A549 (cell line): ENCODE measurements at regions not wholly inside any gene's neighbourhood (a gene's known extent, or its start where the extent isn't known, plus 50 kb on each side); places are given as distances from the start of the nearest gene placed in this dataset.

Source experiments
- ATAC-seq, 2 experiments: fragments of 200-7000 bp in 1 of 2; fragments of >200 bp in 1 of 2; cut with Nextera tagmentation in 1 of 2; cut with Tn5 transposase in 1 of 2; 3 replicates each; pipeline versions ENCODE4 v1.8.0 to v1.9.1; 2018 to 2020; ENCODE audit warnings: mild to moderate bottlenecking in 1 of 2, moderate library complexity in 1 of 2
- CTCF ChIA-PET: fragments of 300-600 bp; sonication (Branson Sonifier 250); formaldehyde crosslinking; extraction: SDS; loops from one replicate; lab custom pipeline; 2021; ENCODE audit warnings: antibody characterized with exemption, inconsistent platforms; lab: Yijun Ruan, JAX
- POLR2A ChIA-PET: fragments of 350-600 bp; formaldehyde crosslinking; extraction: SDS; loops from one replicate; lab custom pipeline; 2021; ENCODE audit warnings: antibody characterized with exemption, inconsistent platforms; lab: Yijun Ruan, JAX
- DNase-seq, 2 experiments: peaks; one replicate each; pipeline versions ENCODE4 v3.0.0 to v3.0.0-alpha.2; 2011 to 2016; ENCODE audit warnings: low read depth in 1 of 2, low spot score in 1 of 2
- FAIRE-seq: peaks from 2 replicates; lab custom pipeline; 2011; peaks lifted over from hg19 to GRCh38; lab: Jason Lieb, UNC
- H3K27ac ChIP-seq, 2 experiments: fragments of >200 bp; sonication (Bioruptor Twin); formaldehyde crosslinking; 3 replicates each; pipeline ENCODE4 v1.5.1; 2016 to 2017
- H3K4me1 ChIP-seq: fragments of >200 bp; sonication (Bioruptor Twin); formaldehyde crosslinking; 3 replicates; pipeline ENCODE4 v1.6.1; 2016
- H3K4me2 ChIP-seq: fragments of >200 bp; sonication (Bioruptor Twin); formaldehyde crosslinking; 3 replicates; pipeline ENCODE4 v1.6.1; 2016
- H3K4me3 ChIP-seq: fragments of >200 bp; sonication (Bioruptor Twin); formaldehyde crosslinking; 3 replicates; pipeline ENCODE4 v1.5.1; 2016
- H3K9me3 ChIP-seq: fragments of >200 bp; sonication (Bioruptor Twin); formaldehyde crosslinking; 3 replicates; pipeline ENCODE4 v1.6.1; 2016
- CBX2 ChIP-seq: fragments of 200-600 bp; sonication (generic); IDR thresholded peaks from 2 replicates; pipeline ENCODE4 v1.6.1; 2016; ENCODE audit warnings: low read depth, mild to moderate bottlenecking, borderline replicate concordance
- CEBPB ChIP-seq, 2 experiments: fragments of >200 bp in 1 of 2; sonication (Bioruptor Twin) in 1 of 2; formaldehyde crosslinking in 1 of 2; IDR thresholded peaks; 2 replicates each; pipeline ENCODE4 v1.6.1; 2012 to 2016
- FOXS1 ChIP-seq: fragments of 250-450 bp; sonication (Bioruptor Pico); IDR thresholded peaks from 2 replicates; pipeline ENCODE4 v1.5.0; 2020; ENCODE audit warnings: mild to moderate bottlenecking, moderate library complexity
- HEYL ChIP-seq: fragments of 250-450 bp; sonication (Bioruptor Pico); IDR thresholded peaks from 2 replicates; pipeline ENCODE4 v1.8.0; 2021; ENCODE audit warnings: mild to moderate bottlenecking, moderate library complexity
- HOXA7 ChIP-seq: fragments of 250-450 bp; sonication (Bioruptor Pico); IDR thresholded peaks from 2 replicates; pipeline ENCODE4 v1.5.0; 2020; ENCODE audit warnings: mild to moderate bottlenecking, moderate library complexity
- MAX ChIP-seq: IDR thresholded peaks from 2 replicates; pipeline ENCODE4 v1.6.1; 2012
- NPAS2 ChIP-seq: fragments of 250-450 bp; sonication (Bioruptor Pico); IDR thresholded peaks from 2 replicates; pipeline ENCODE4 v1.8.0; 2022; ENCODE audit warnings: mild to moderate bottlenecking, moderate library complexity, borderline replicate concordance
- RCOR1 ChIP-seq: fragments of 150-350 bp; IDR thresholded peaks from 2 replicates; pipeline ENCODE4 v1.6.1; 2014; ENCODE audit warnings: antibody characterized with exemption, low read length, low read depth
- RNF2 ChIP-seq: fragments of 200-600 bp; sonication (generic); IDR thresholded peaks from 2 replicates; pipeline ENCODE4 v1.6.1; 2016; ENCODE audit warnings: low read depth, mild to moderate bottlenecking, antibody characterized with exemption, moderate library complexity, borderline replicate concordance
- TP53 ChIP-seq: fragments of 250-450 bp; sonication (Bioruptor Pico); IDR thresholded peaks from 2 replicates; pipeline ENCODE4 v1.5.0; 2021; ENCODE audit warnings: mild to moderate bottlenecking, moderate library complexity
- ZNF302 ChIP-seq: fragments of 250-450 bp; sonication (Bioruptor Pico); IDR thresholded peaks from 2 replicates; pipeline ENCODE4 v1.9.0; 2021; ENCODE audit warnings: inconsistent platforms, mild to moderate bottlenecking, moderate library complexity
- ZSCAN20 ChIP-seq: fragments of 250-450 bp; sonication (Bioruptor Pico); IDR thresholded peaks from 2 replicates; pipeline ENCODE4 v1.8.0; 2022; ENCODE audit warnings: mild to moderate bottlenecking, moderate library complexity
- WGBS: methylation state at CpG from one replicate; pipeline ENCODE4 v1.1.6; 2017; ENCODE audit errors: missing lambda C conversion rate; 5-methylcytosine and 5-hydroxymethylcytosine counted together

- CTCF ChIA-PET: no interaction called here
- FAIRE-seq: no peak
- 66% methylated on average over 4 of the region's 5 CpGs for WGBS
Observed at GRCh38 chrX:39874202-39874816, 223.4 kb downstream of the BCOR start.

GRCh38 chrX:39875834-39876628 is 221.7 kb downstream of the BCOR start:
- H3K4me2 ChIP-seq: no peak overlapping the region
- ChIA-PET CTCF (no interaction called here), POLR2A (no interaction called here)
- TF ChIP-seq CEBPB (IDR thresholded peaks at IDR 0.05) (peak in 1 of 2 experiments; percentile 16; a peak in 1 of 4 replicates), ZSCAN20 (CRISPR knock-in tag) (no peak)
- WGBS: 72% methylated on average over 7 of the region's 15 CpGs
- no peak for ATAC-seq
- FAIRE-seq: no peak
- DNase-seq: no peak
- H3K4me1 ChIP-seq: 0 out of 3 replicates have a peak, but pooled peaks cover 6% of the 10 kb centered on the region
- no peak overlapping the region; a peak in 1 of 6 replicates for H3K27ac ChIP-seq
- H3K9me3 ChIP-seq: no peaks in the 10 kb centered on the region
- no peak overlapping the region for H3K4me3 ChIP-seq

More at GRCh38 chrX:39874202-39874816, 223.4 kb downstream of the BCOR start:
- Histone ChIP-seq H3K27ac (no peak overlapping the region), H3K4me1 (0 out of 3 replicates have a peak, but pooled peaks cover 9% of the 10 kb centered on the region), H3K4me3 (no peak overlapping the region), H3K4me2 (no peak overlapping the region), H3K9me3 (no peaks in the 10 kb centered on the region)
- ATAC-seq: no peak
- TF ChIP-seq NPAS2 (CRISPR knock-in tag): no peak
- TF ChIP-seq CBX2: no peak
- no peak for TF ChIP-seq HEYL (CRISPR knock-in tag)
- no peak for TF ChIP-seq RNF2
- no peak for TF ChIP-seq FOXS1
- no peak for DNase-seq
- POLR2A ChIA-PET: no interaction called here

GRCh38 chrX:39877905-39878304 is 219.9 kb downstream of the BCOR start:
- POLR2A ChIA-PET: no interaction called here

GRCh38 chrX:39883666-39884065 is 214.1 kb downstream of the BCOR start:
- no peaks in the 10 kb centered on the region for H3K9me3 ChIP-seq
- H3K27ac ChIP-seq: no peak overlapping the region
- no peak overlapping the region for H3K4me2 ChIP-seq
- H3K4me3 ChIP-seq: no peak overlapping the region
- no peaks in the 10 kb centered on the region for H3K4me1 ChIP-seq
- no peak for ATAC-seq
- ChIA-PET CTCF (no interaction called here), POLR2A (no interaction called here)
- no peak for DNase-seq
- WGBS: 61% methylated on average over 3 of the region's 3 CpGs
- FAIRE-seq: no peak
- TF ChIP-seq TP53 (CRISPR knock-in tag): no peak
- TF ChIP-seq HOXA7: no peak
- no peak for TF ChIP-seq CBX2
- TF ChIP-seq ZNF302 (CRISPR knock-in tag): no peak
- TF ChIP-seq, all 56 proteins: peak for 0

More at GRCh38 chrX:39877905-39878304, 219.9 kb downstream of the BCOR start:
- no peaks in the 10 kb centered on the region for H3K9me3 ChIP-seq
- WGBS: 96% methylated on average over 10 of the region's 18 CpGs
- H3K4me2 ChIP-seq: no peak overlapping the region
- ATAC-seq (no peak), FAIRE-seq (no peak), DNase-seq (no peak)
- TF ChIP-seq RCOR1 (no peak), RNF2 (no peak)
- CTCF ChIA-PET: interaction anchor here (0.7 kb wide), 1 partner anchor 10 kb away, joined by 3 read pairs; no protein-coding TSS in a partner anchor
- H3K4me3 ChIP-seq: no peak overlapping the region
- no peak overlapping the region for H3K27ac ChIP-seq
- 0 out of 3 replicates have a peak, but pooled peaks cover 6% of the 10 kb centered on the region for H3K4me1 ChIP-seq

DNA sequence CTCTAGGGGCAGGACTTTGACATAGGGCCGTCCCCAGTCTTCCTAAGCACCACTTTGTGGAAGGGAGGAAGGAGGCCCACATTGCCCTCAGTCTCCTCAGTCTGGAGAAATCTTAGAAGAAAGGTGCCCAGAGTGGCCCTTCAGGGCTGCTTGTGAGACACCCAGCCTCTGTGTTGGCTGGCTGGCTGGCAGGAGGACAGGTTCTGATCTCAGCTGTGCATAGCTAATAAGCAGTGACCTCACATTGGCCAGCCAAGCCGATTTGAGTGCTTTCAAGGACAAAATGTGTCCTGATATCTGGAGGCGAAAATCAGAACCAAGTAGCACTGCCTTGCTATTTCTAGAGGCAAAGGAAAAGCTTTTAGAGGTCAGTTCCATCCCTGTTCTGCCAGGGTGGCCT is 211.5 kb downstream of the BCOR start:
- WGBS: 55% methylated on average over 3 of the region's 3 CpGs
- H3K4me1 ChIP-seq: no peaks in the 10 kb centered on the region
- ChIA-PET POLR2A (no interaction called here), CTCF (no interaction called here)
- H3K27ac ChIP-seq: no peak overlapping the region
- no peak for DNase-seq
- no peak overlapping the region for H3K4me3 ChIP-seq
- no peak overlapping the region for H3K4me2 ChIP-seq
- FAIRE-seq: no peak
- ATAC-seq: no peak
- TF ChIP-seq MAX (no peak), CEBPB (IDR thresholded peaks at IDR 0.05) (no peak)
- no peaks in the 10 kb centered on the region for H3K9me3 ChIP-seq
